Pancreas (tissue), 10 donors: ENCODE measurements at regions not wholly inside any gene's neighbourhood (a gene's known extent, or its start where the extent isn't known, plus 50 kb on each side); places are given as distances from the start of the nearest gene placed in this dataset.
A peak's percentile ranks its signal among the peaks of the same experiment; 100 is the strongest.

ENCODE experiments used
- ATAC-seq, 4 donors: fragments of 200-7000 bp; cut with Tn5 transposase; one replicate each; pipeline versions ENCODE4 v1.8.0 to v1.9.1; 2020; ENCODE audit warnings: mild to moderate bottlenecking in 4 of 4, moderate library complexity in 4 of 4
- DNase-seq, 6 donors: peaks; one replicate each; pipeline ENCODE4 v3.0.0-alpha.2; 2020
- FAIRE-seq: peaks from 2 replicates; lab custom pipeline; 2012; peaks lifted over from hg19 to GRCh38; lab: Jason Lieb, UNC
- H3K27ac ChIP-seq, 4 donors: fragments of 200-600 bp; sonication (generic); 1 replicate in 3 of 4; 2 replicates in 1 of 4; pipeline versions ENCODE4 v1.5.0 to v1.8.0; 2020
- H3K27me3 ChIP-seq, 4 donors: fragments of 200-600 bp; one replicate each; pipeline ENCODE4 v1.8.0; 2021
- H3K36me3 ChIP-seq, 3 donors: fragments of 200-600 bp; sonication (generic) in 1 of 3; one replicate each; pipeline versions ENCODE4 v1.5.0 to v1.8.0; 2020 to 2021
- H3K4me1 ChIP-seq, 3 donors: fragments of 200-600 bp; one replicate each; pipeline ENCODE4 v1.8.0; 2021
- H3K4me3 ChIP-seq, 4 donors: fragments of 200-600 bp; sonication (generic) in 2 of 4; one replicate each; pipeline versions ENCODE4 v1.5.0 to v1.8.0; 2020 to 2021
- H3K9me3 ChIP-seq, 4 donors: fragments of 200-600 bp; one replicate each; pipeline ENCODE4 v1.8.0; 2021
- WGBS, 2 donors: extraction: QIAGEN DNeasy Blood & Tissue Kit; methylation state at CpG; one replicate each; pipeline ENCODE4 v1.1.7; 2013; 5-methylcytosine and 5-hydroxymethylcytosine counted together
- intact Hi-C, 3 donors: fragments of 100-400 bp; cut with DNase I; formaldehyde crosslinking; loops; one replicate each; pipeline versions ENCODE4 v1.11.1 to v1.14.2; 2022
- TF ChIP-seq, protein P1 (sequence below), 4 donors: fragments of 200-600 bp; sonication (generic) in 3 of 4; IDR thresholded peaks; one replicate each; pipeline versions ENCODE4 v1.5.0 to v1.8.0; 2021; ENCODE audit warnings: antibody characterized with exemption in 4 of 4
- donor health status: healthy with polysubstance abuse.
- donor health status: DM: no; HTN: no; CAD: no; lungs with moderate emphysema.
- donor health status: DM: no; HTN: no; CAD: no.
- donor health status: control.
- donor health status: control.
- donor health status: Bipolar disorder and iron deficiency.
- donor health status: DM: yes; HTN: yes; CAD: no.
- donor health status: DM: no; HTN: no; CAD: no.
- donor health status: DM: no; HTN: no; CAD: no.
- donor health status: DM: yes; HTN: yes; CAD: no.

DNA sequence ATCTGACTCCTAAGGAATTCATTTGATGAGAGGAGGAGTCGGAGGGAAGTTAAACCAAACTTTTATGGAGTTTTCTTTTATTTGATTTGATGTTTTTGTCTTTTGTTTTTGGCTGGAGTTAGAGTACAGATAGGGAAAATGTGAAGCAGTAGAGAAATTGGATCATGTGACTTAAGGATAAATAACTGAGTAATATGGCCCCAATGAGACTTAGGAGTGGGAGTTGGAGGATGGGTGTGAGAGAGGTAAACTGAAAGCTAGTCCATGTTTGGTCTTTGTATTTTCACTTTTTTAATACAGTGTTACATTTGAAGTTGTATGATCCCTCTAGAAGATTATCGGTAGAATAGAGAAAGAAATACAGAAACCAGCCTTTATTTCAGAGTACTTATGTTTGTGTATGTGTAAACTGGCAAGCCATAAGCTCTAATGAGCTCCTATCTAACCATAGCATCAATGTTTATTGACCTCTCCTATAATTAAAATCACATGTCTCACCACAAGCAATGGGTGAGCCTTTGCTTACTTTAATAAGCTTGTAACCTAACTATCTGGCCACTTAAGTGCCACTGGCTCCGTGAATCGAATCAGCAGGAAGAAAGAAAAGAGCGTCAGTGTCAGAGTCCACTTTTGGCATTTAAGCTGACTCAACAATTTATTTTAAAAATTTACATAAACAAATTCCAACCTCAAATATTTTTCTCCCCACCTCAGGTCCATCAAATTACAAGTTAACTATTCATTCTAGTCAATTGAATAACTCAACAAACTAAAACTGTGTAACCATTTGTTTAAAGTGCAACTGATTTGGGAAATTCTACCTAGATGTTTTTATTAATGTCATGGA lies 113.8 kb downstream of the EPDR1 start:
- ATAC-seq (no peak), FAIRE-seq (no peak), DNase-seq (no peak)
- H3K9me3 ChIP-seq, result no peaks in the 10 kb centered on the region
- WGBS, 2 donors, result 79 to 91% methylated on average over 5 of the region's 5 CpGs
- H3K36me3 ChIP-seq, result no peaks in the 10 kb centered on the region
- H3K4me1 ChIP-seq, result no peaks in the 10 kb centered on the region
- intact Hi-C loops, result no loop called here
- H3K4me3 ChIP-seq, result no peak overlapping the region
- H3K27me3 ChIP-seq, result no peaks in the 10 kb centered on the region
- TF ChIP-seq, protein P1, sequence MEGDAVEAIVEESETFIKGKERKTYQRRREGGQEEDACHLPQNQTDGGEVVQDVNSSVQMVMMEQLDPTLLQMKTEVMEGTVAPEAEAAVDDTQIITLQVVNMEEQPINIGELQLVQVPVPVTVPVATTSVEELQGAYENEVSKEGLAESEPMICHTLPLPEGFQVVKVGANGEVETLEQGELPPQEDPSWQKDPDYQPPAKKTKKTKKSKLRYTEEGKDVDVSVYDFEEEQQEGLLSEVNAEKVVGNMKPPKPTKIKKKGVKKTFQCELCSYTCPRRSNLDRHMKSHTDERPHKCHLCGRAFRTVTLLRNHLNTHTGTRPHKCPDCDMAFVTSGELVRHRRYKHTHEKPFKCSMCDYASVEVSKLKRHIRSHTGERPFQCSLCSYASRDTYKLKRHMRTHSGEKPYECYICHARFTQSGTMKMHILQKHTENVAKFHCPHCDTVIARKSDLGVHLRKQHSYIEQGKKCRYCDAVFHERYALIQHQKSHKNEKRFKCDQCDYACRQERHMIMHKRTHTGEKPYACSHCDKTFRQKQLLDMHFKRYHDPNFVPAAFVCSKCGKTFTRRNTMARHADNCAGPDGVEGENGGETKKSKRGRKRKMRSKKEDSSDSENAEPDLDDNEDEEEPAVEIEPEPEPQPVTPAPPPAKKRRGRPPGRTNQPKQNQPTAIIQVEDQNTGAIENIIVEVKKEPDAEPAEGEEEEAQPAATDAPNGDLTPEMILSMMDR (IDR thresholded peaks at IDR 0.05), result no peak
- no peak overlapping the region for H3K27ac ChIP-seq

DNA sequence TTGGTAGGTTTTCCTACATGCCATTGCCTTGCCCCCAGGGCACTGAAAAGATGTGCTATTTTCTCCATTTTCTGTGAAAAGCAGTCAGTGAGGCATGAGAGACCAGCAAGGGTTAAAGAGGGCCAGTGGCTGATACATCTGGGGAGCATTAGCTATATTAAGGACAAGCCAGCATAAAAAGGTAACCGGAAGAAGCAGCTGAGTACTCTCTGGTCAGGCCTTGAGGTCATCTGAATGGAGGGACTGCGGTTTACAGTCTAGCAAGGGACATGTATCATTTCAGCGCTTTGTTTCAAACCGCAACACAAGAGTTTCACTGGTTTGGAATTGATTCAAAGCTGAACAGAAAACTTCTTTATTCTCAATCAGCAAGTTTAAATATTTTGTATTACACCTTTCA lies 120.4 kb downstream of the EPDR1 start:
- FAIRE-seq, result no peak
- Histone ChIP-seq H3K4me3 (no peak overlapping the region), H3K9me3 (no peaks in the 10 kb centered on the region), H3K4me1 (no peaks in the 10 kb centered on the region), H3K36me3 (no peaks in the 10 kb centered on the region), H3K27ac (no peak overlapping the region), H3K27me3 (no peaks in the 10 kb centered on the region)
- 89% methylated on average over 4 of the region's 4 CpGs for WGBS, 2 donors
- TF ChIP-seq, protein P1 (IDR thresholded peaks at IDR 0.05), result no peak
- no peak for DNase-seq
- no peak for ATAC-seq
- intact Hi-C loops, result no loop called here

DNA sequence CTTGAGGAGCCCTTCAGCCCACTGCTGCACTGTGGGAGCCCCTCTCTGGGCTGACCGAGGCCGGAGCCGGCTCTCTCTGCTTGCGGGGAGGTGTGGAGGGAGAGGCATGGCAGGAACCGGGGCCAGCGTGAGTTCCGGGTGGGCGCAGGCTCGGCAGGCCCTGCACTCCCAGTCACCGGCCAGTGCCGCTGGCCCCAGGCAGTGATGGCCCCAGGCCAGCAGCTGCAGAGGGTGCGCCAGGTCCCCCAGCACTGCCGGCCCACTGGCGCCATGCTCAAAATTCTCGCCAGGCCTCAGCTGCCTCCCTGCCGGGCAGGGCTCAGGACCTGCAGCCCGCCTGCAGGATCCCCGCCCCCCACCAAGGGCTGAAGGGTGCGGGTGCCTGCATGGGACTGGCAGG lies 128.4 kb upstream of the STARD3NL start:
- Histone ChIP-seq H3K4me1 (no peaks in the 10 kb centered on the region), H3K27me3 (no peaks in the 10 kb centered on the region), H3K27ac (no peak overlapping the region), H3K9me3 (peaks cover 0 to 3% (median 0%) of the 10 kb centered on the region in 4 donors), H3K4me3 (no peak overlapping the region), H3K36me3 (no peaks in the 10 kb centered on the region)
- DNase-seq (peak in 1 of 6 donors; percentile 39), FAIRE-seq (no peak), ATAC-seq (no peak)
- 88 to 95% methylated on average over 19 of the region's 19 CpGs for WGBS, 2 donors
- intact Hi-C loops, result no loop called here
- TF ChIP-seq, protein P1 (IDR thresholded peaks at IDR 0.05), result no peak

DNA sequence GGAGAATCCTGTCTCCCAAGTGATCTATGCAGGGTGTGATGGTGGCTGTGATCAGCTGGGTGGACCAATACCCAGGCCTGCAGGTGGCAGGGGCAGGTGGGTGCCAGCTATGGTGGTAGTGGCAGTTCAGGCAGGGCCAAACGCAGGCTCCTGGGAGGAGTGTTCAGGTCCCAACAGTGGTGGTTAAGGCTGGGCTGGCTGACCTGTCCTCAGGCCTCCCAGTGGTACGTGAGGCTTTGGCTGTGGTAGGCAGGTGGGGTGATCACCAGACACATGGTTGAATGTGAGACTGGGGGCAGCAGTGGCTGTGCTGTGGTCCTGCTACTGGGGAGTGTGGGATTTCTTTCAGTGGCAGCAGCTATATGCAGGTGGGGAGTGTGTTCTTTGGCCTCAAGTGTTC lies 126.7 kb upstream of the STARD3NL start:
- H3K4me1 ChIP-seq, result no peaks in the 10 kb centered on the region
- WGBS, 2 donors, result 88 to 94% methylated on average over 2 of the region's 2 CpGs
- no peak for ATAC-seq
- no peaks in the 10 kb centered on the region for H3K36me3 ChIP-seq
- no peak for FAIRE-seq
- peaks cover 0 to under 1% (median 0%) of the 10 kb centered on the region in 4 donors for H3K27me3 ChIP-seq
- H3K9me3 ChIP-seq, result peaks cover 0 to 3% (median 0%) of the 10 kb centered on the region in 4 donors
- intact Hi-C loops, result no loop called here
- TF ChIP-seq, protein P1 (IDR thresholded peaks at IDR 0.05), result no peak
- H3K27ac ChIP-seq, result no peak overlapping the region
- no peak overlapping the region for H3K4me3 ChIP-seq
- DNase-seq, result peak in 1 of 6 donors; percentile 36

DNA sequence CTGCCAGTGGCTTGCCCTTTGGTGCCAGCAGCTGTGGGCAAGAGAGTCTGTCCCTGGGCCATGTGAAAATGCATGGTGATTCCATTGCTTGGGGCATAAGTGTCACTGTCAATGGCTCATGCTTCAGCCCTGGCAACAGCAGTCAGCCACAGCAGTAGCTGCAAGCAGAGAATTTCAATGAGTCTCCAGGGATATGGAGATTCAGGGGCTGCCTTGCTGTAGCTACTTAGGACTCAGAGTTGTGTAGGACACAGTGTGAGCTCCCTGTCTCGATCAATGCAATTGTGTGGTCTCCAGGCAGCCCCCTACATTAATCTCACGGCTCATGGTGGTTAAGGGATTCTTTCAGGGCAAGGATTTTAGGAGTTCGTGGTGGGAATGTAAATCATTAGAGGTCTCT lies 126.3 kb upstream of the STARD3NL start:
- DNase-seq (no peak), FAIRE-seq (no peak)
- WGBS, 2 donors, result 64 to 83% methylated on average over 3 of the region's 3 CpGs

More for the DNA sequence above, 126.3 kb upstream of the STARD3NL start:
- peaks cover 0 to 4% (median 0%) of the 10 kb centered on the region in 4 donors for H3K27me3 ChIP-seq
- no peak for ATAC-seq
- no peaks in the 10 kb centered on the region for H3K36me3 ChIP-seq
- no peaks in the 10 kb centered on the region for H3K4me1 ChIP-seq
- no peak overlapping the region for H3K4me3 ChIP-seq
- H3K9me3 ChIP-seq, result peaks cover 0 to 3% (median 0%) of the 10 kb centered on the region in 4 donors
- no peak overlapping the region for H3K27ac ChIP-seq
- TF ChIP-seq, protein P1 (IDR thresholded peaks at IDR 0.05), result no peak
- intact Hi-C loops, result no loop called here
